H9 (cell line): ENCODE measurements at regions not wholly inside any gene's neighbourhood (a gene's known extent, or its start where the extent isn't known, plus 50 kb on each side); places are given as distances from the start of the nearest gene placed in this dataset.

Experiments used
- DNase-seq: peaks from one replicate; pipeline ENCODE4 v3.0.0-alpha.2; 2017
- H2AFZ ChIP-seq: one replicate; pipeline ENCODE4 v1.6.1; 2013; ENCODE audit warnings: mild to moderate bottlenecking, low read length, control low read depth, moderate library complexity
- H2AK5ac ChIP-seq: 2 replicates; pipeline ENCODE4 v1.6.1; 2013; ENCODE audit warnings: low read length, control low read depth, mixed read lengths; ENCODE audit not compliant: insufficient read length
- H2BK120ac ChIP-seq: one replicate; pipeline ENCODE4 v1.6.1; 2013; ENCODE audit warnings: low read depth, mild to moderate bottlenecking, low read length, control low read depth, inconsistent platforms; ENCODE audit not compliant: poor library complexity, severe bottlenecking
- H2BK12ac ChIP-seq: 2 replicates; pipeline ENCODE4 v1.6.1; 2013; ENCODE audit warnings: low read length, control low read depth, mixed read lengths, low read depth; ENCODE audit not compliant: insufficient read length
- H2BK15ac ChIP-seq: 2 replicates; pipeline ENCODE4 v1.6.1; 2013; ENCODE audit warnings: low read depth, low read length, control low read depth
- H2BK20ac ChIP-seq: one replicate; pipeline ENCODE4 v1.6.1; 2013; ENCODE audit warnings: low read depth, mild to moderate bottlenecking, low read length, control low read depth, inconsistent platforms; ENCODE audit not compliant: poor library complexity, severe bottlenecking
- H2BK5ac ChIP-seq: 2 replicates; pipeline ENCODE4 v1.6.1; 2013; ENCODE audit warnings: low read length, control low read depth, mixed read lengths; ENCODE audit not compliant: insufficient read length
- H3K14ac ChIP-seq: 2 replicates; pipeline ENCODE4 v1.6.1; 2013; ENCODE audit warnings: low read length, control low read depth; ENCODE audit not compliant: insufficient read depth
- H3K18ac ChIP-seq: 2 replicates; pipeline ENCODE4 v1.6.1; 2013; ENCODE audit warnings: low read depth, mild to moderate bottlenecking, mixed read lengths, low read length, control low read depth; ENCODE audit not compliant: insufficient read length
- H3K23ac ChIP-seq: 2 replicates; pipeline ENCODE4 v1.6.1; 2013; ENCODE audit warnings: low read length, control low read depth, mixed read lengths, low read depth; ENCODE audit not compliant: insufficient read length
- H3K23me2 ChIP-seq: 2 replicates; pipeline ENCODE4 v1.6.1; 2013; ENCODE audit warnings: low read depth, mild to moderate bottlenecking, mixed read lengths, low read length, control low read depth; ENCODE audit not compliant: insufficient read length, poor library complexity, severe bottlenecking
- H3K27ac ChIP-seq: 2 replicates; pipeline ENCODE4 v1.5.1; 2013; ENCODE audit warnings: low read length, control low read depth, mixed read lengths, low read depth; ENCODE audit not compliant: insufficient read length
- H3K27me3 ChIP-seq: 2 replicates; pipeline ENCODE4 v1.6.1; 2013; ENCODE audit warnings: low read length, control low read depth, inconsistent platforms; ENCODE audit not compliant: insufficient read depth
- H3K4ac ChIP-seq: 2 replicates; pipeline ENCODE4 v1.6.1; 2013; ENCODE audit warnings: low read depth, mild to moderate bottlenecking, control low read depth, inconsistent platforms, low read length, moderate library complexity
- H3K4me1 ChIP-seq: 2 replicates; pipeline ENCODE4 v1.6.1; 2013; ENCODE audit warnings: low read length, control low read depth, inconsistent platforms; ENCODE audit not compliant: insufficient read depth
- H3K4me2 ChIP-seq: 2 replicates; pipeline ENCODE4 v1.6.1; 2013; ENCODE audit warnings: low read length, control low read depth, mixed read lengths; ENCODE audit not compliant: insufficient read length, insufficient read depth
- H3K56ac ChIP-seq: 2 replicates; pipeline ENCODE4 v1.6.1; 2013; ENCODE audit warnings: low read depth, mild to moderate bottlenecking, mixed read lengths, low read length, control low read depth; ENCODE audit not compliant: insufficient read length
- H3K79me1 ChIP-seq: 2 replicates; pipeline ENCODE4 v1.6.1; 2013; ENCODE audit warnings: low read depth, mild to moderate bottlenecking, moderate library complexity, low read length, control low read depth, inconsistent platforms; ENCODE audit not compliant: insufficient read depth, poor library complexity, severe bottlenecking
- H3K79me2 ChIP-seq: 2 replicates; pipeline ENCODE4 v1.6.1; 2013; ENCODE audit warnings: low read length, control low read depth, inconsistent platforms; ENCODE audit not compliant: insufficient read depth
- H3K9ac ChIP-seq: 2 replicates; pipeline ENCODE4 v1.6.1; 2013; ENCODE audit warnings: low read length, control low read depth, mixed read lengths; ENCODE audit not compliant: insufficient read length; ENCODE audit errors: extremely low read depth
- H3K9me3 ChIP-seq: one replicate; pipeline ENCODE4 v1.6.1; 2013; ENCODE audit warnings: low read depth, low read length, inconsistent platforms; ENCODE audit not compliant: control insufficient read depth
- H3T11ph ChIP-seq: one replicate; pipeline ENCODE4 v1.6.1; 2013; ENCODE audit warnings: mild to moderate bottlenecking, low read length, control low read depth, inconsistent platforms
- H4K20me1 ChIP-seq: one replicate; pipeline ENCODE4 v1.6.1; 2013; ENCODE audit not compliant: control insufficient read depth, insufficient read length, insufficient read depth
- H4K5ac ChIP-seq: 2 replicates; pipeline ENCODE4 v1.6.1; 2013; ENCODE audit warnings: low read depth, mild to moderate bottlenecking, mixed read lengths, low read length, control low read depth; ENCODE audit not compliant: insufficient read length
- H4K8ac ChIP-seq: replicated peaks from 2 replicates; pipeline ENCODE4 v1.6.1; 2013; ENCODE audit warnings: low read length, control low read depth, mixed read lengths, low read depth; ENCODE audit not compliant: insufficient read length
- H4K91ac ChIP-seq: 2 replicates; pipeline ENCODE4 v1.6.1; 2013; ENCODE audit warnings: low read depth, mild to moderate bottlenecking, moderate library complexity, mixed read lengths, low read length, control low read depth; ENCODE audit not compliant: insufficient read length
- H3K27ac Mint-ChIP-seq, 3 experiments: 2 replicates in 2 of 3; 3 replicates in 1 of 3; pipeline ENCODE4 v1.8.0; 2020 to 2021; ENCODE audit warnings: mixed read lengths in 3 of 3, mild to moderate bottlenecking in 1 of 3, moderate library complexity in 1 of 3
- H3K27me3 Mint-ChIP-seq: 2 replicates; pipeline ENCODE4 v1.8.0; 2021; ENCODE audit warnings: low read depth, mild to moderate bottlenecking, moderate library complexity, mixed read lengths
- H3K36me3 Mint-ChIP-seq, 3 experiments: 2 replicates in 2 of 3; 3 replicates in 1 of 3; pipeline ENCODE4 v1.8.0; 2020 to 2021; ENCODE audit warnings: low read depth in 3 of 3, mixed read lengths in 3 of 3; ENCODE audit not compliant: insufficient read depth in 1 of 3
- H3K4me1 Mint-ChIP-seq, 2 experiments: 2 replicates each; pipeline ENCODE4 v1.8.0; 2020; ENCODE audit warnings: mixed read lengths in 2 of 2
- H3K4me3 Mint-ChIP-seq, 2 experiments: 2 replicates in 1 of 2; 3 replicates in 1 of 2; pipeline ENCODE4 v1.8.0; 2020 to 2021; ENCODE audit warnings: mild to moderate bottlenecking in 2 of 2, mixed read lengths in 2 of 2, moderate library complexity in 1 of 2
- H3K9me3 Mint-ChIP-seq, 2 experiments: 2 replicates in 1 of 2; 3 replicates in 1 of 2; pipeline ENCODE4 v1.8.0; 2020; ENCODE audit warnings: mild to moderate bottlenecking in 2 of 2, mixed read lengths in 2 of 2, moderate library complexity in 1 of 2
- CTCF ChIP-seq: fragments of 200-600 bp; sonication (generic); conservative IDR thresholded peaks from 3 replicates; pipeline ENCODE4 v1.8.0; 2021; ENCODE audit warnings: antibody characterized with exemption, mild to moderate bottlenecking
- WGBS: extraction: QIAGEN DNeasy Blood & Tissue Kit; methylation state at CpG from one replicate; pipeline ENCODE4 v1.1.7; 2013; ENCODE audit warnings: missing lambda C conversion rate, low lambda C conversion rate, mixed read lengths; ENCODE audit not compliant: insufficient read length; ENCODE audit errors: extremely low coverage; 5-methylcytosine and 5-hydroxymethylcytosine counted together

DNA sequence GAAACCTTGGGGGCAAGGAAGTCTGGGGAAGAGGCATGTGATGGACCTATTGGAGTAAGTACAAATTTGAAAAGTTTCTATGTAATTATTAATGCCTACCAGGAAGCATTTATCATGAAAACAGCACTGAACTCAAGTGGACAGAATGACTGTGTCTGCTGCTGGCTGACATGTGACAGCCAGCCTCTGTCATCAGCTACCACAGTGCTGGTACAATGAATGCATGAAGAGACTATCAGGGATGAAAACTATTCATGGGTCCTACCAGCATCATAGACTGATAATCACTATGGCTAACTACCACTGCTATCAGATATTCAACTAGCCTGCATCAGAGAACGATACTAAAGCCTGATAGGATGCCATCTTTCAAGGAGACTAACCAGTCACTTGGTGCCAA, 193.5 kb downstream of the RAP2B start:
- Histone ChIP-seq H2BK5ac (no peak overlapping the region), H3K18ac (no peak overlapping the region)
- WGBS, result no CpG with 5 or more reads among the region's 1 CpG

More for the DNA sequence above, 193.5 kb downstream of the RAP2B start:
- Mint-ChIP-seq H3K4me3 (no peak overlapping the region), H3K36me3 (peaks cover 0 to 4% (median 4%) of the 10 kb centered on the region in 3 experiments; a peak in 3 of 7 replicates), H3K27ac (no peak overlapping the region), H3K27me3 (peaks cover 28% of the 10 kb centered on the region), H3K4me1 (peaks cover 8 to 10% of the 10 kb centered on the region in 2 experiments), H3K9me3 (peaks cover 0 to 7% of the 10 kb centered on the region in 2 experiments; a peak in 1 of 5 replicates)
- Histone ChIP-seq H3K9ac (no peak overlapping the region), H3K4me1 (peaks cover 3% of the 10 kb centered on the region; the same call in 1 of the 2 replicates), H2BK20ac (no peak overlapping the region), H2AFZ (no peak overlapping the region), H3K23ac (no peak overlapping the region), H3K56ac (no peak overlapping the region), H3K79me2 (no peaks in the 10 kb centered on the region), H2AK5ac (no peak overlapping the region), H3K27ac (no peak overlapping the region), H2BK15ac (no peak overlapping the region), H3K4me2 (no peak overlapping the region), H3K9me3 (no peaks in the 10 kb centered on the region), H3T11ph (no peak overlapping the region), H4K8ac (no peak overlapping the region), H4K20me1 (no peaks in the 10 kb centered on the region), H3K4ac (no peak overlapping the region), H2BK120ac (no peak overlapping the region), H3K23me2 (no peaks in the 10 kb centered on the region), H2BK12ac (no peak overlapping the region), H3K14ac (no peak overlapping the region), H3K79me1 (no peaks in the 10 kb centered on the region), H4K5ac (no peak overlapping the region), H4K91ac (no peak overlapping the region), H3K27me3 (no peaks in the 10 kb centered on the region)
- TF ChIP-seq CTCF, result no peak
- no peak for DNase-seq
